ENCODE measurements at regions not wholly inside any gene's neighbourhood (a gene's known extent, or its start where the extent isn't known, plus 50 kb on each side); places are given as distances from the start of the nearest gene placed in this dataset.

- TF ChIP-seq, protein P1, sequence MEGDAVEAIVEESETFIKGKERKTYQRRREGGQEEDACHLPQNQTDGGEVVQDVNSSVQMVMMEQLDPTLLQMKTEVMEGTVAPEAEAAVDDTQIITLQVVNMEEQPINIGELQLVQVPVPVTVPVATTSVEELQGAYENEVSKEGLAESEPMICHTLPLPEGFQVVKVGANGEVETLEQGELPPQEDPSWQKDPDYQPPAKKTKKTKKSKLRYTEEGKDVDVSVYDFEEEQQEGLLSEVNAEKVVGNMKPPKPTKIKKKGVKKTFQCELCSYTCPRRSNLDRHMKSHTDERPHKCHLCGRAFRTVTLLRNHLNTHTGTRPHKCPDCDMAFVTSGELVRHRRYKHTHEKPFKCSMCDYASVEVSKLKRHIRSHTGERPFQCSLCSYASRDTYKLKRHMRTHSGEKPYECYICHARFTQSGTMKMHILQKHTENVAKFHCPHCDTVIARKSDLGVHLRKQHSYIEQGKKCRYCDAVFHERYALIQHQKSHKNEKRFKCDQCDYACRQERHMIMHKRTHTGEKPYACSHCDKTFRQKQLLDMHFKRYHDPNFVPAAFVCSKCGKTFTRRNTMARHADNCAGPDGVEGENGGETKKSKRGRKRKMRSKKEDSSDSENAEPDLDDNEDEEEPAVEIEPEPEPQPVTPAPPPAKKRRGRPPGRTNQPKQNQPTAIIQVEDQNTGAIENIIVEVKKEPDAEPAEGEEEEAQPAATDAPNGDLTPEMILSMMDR (conservative IDR thresholded peaks at IDR 0.05) = no peak
- no peak for TF ChIP-seq EZH2 (IDR thresholded peaks at IDR 0.05; ENCODE audit: low read depth)
Observed at GRCh38 chr5:179497636-179498340, 52.6 kb upstream of the RUFY1 start.
